GM13976 (cell line): ENCODE measurements at regions not wholly inside any gene's neighbourhood (a gene's known extent, or its start where the extent isn't known, plus 50 kb on each side); places are given as distances from the start of the nearest gene placed in this dataset.

ENCODE experiments used
- DNase-seq: peaks from one replicate; pipeline ENCODE4 v3.0.0; 2012; ENCODE audit warnings: low spot score
- CTCF ChIP-seq: IDR thresholded peaks from 2 replicates; pipeline ENCODE4 v1.5.1; 2012; ENCODE audit warnings: borderline replicate concordance, mild to moderate bottlenecking; ENCODE audit not compliant: insufficient read depth; ENCODE audit errors: extremely low read depth, missing control alignments, control extremely low read depth
- in situ Hi-C: fragments of 300-500 bp; cut with MboI; formaldehyde crosslinking; loops from one replicate; pipeline ENCODE4 v1.12.0; 2022; ENCODE audit warnings: low sequenced_read_pairs, mixed read lengths, inconsistent platforms; ENCODE audit not compliant: unreplicated experiment

GRCh38 chr20:6509374-6509773, 258.1 kb upstream of the BMP2 start:
- DNase-seq: no peak
- in situ Hi-C loops: no loop called here
- TF ChIP-seq CTCF: no peak

DNA sequence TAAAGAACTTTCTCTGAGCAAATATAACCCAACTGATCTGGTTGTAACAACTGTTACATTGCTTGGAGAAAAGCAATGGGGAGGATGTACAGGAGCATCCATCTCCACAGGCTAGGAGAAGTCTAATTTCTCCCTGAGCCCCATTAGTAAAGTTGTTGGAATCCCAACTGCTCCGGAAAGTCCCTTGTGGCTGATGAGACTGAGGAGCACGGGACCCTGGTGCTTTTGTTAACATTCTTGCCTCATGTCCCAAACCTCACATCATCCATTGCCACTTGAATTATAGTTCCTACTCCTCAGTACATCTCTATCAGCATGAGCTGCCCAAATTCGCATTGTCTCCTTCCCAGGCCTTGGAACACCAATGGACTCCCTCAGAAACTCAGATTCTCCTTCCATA, 260.6 kb upstream of the BMP2 start:
- no peak for TF ChIP-seq CTCF
- in situ Hi-C loops: no loop called here

GRCh38 chr20:6504826-6505225, 262.7 kb upstream of the BMP2 start:
- in situ Hi-C loops: no loop called here

More for the DNA sequence above, 260.6 kb upstream of the BMP2 start:
- no peak for DNase-seq

DNA sequence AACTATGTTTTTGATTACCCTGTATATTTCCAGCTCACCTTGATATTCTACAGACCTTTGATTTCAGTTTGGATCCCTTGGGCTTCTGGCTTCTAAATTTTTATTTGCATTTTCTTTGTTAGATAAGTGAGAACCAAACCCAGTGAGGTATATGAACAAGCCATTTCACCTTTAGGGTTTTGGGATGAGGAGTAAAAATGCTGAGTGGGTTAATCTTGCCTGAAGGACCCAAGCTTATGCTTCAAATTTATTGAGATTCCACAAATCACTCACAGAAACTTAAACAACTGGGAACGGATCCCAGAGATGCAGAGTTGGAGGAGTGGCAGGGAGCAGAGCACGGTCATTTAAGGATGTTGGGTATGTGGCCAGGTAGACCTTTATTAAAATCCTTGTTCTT, 263.3 kb upstream of the BMP2 start:
- TF ChIP-seq CTCF: no peak
- no peak for DNase-seq
- in situ Hi-C loops: no loop called here

More at GRCh38 chr20:6504826-6505225, 262.7 kb upstream of the BMP2 start:
- TF ChIP-seq CTCF: no peak
- no peak for DNase-seq

- DNase-seq: no peak
- in situ Hi-C loops: no loop called here
- no peak for TF ChIP-seq CTCF
These were observed 264.5 kb upstream of the BMP2 start for GRCh38 chr20:6502999-6503398.

DNA sequence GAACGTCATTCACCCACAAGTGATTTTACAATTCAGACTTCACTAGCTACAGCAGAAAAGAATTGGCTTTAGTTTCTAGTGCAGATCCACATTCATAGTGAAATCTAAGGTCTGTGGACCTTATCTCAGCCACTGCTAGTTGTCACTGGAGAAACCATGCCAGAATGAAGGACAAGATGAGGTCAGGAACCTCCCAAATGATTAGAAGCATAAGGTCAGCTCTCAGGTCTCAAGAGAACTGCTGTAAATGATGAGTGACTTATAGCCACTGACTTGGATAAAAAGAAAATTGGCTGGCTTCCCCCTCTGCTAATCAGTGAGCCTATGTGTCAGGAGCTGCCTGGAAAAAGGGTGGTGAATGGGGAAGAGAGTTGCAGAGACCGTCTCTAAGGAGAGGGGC, 265.3 kb upstream of the BMP2 start:
- DNase-seq: no peak
- in situ Hi-C loops: no loop called here
- TF ChIP-seq CTCF: no peak

- DNase-seq: no peak
These were observed 266.4 kb upstream of the BMP2 start for GRCh38 chr20:6501061-6501460.

More at GRCh38 chr20:6501061-6501460, 266.4 kb upstream of the BMP2 start:
- TF ChIP-seq CTCF: no peak
- in situ Hi-C loops: no loop called here
